ENCODE measurements at regions not wholly inside any gene's neighbourhood (a gene's known extent, or its start where the extent isn't known, plus 50 kb on each side); places are given as distances from the start of the nearest gene placed in this dataset.

DNA sequence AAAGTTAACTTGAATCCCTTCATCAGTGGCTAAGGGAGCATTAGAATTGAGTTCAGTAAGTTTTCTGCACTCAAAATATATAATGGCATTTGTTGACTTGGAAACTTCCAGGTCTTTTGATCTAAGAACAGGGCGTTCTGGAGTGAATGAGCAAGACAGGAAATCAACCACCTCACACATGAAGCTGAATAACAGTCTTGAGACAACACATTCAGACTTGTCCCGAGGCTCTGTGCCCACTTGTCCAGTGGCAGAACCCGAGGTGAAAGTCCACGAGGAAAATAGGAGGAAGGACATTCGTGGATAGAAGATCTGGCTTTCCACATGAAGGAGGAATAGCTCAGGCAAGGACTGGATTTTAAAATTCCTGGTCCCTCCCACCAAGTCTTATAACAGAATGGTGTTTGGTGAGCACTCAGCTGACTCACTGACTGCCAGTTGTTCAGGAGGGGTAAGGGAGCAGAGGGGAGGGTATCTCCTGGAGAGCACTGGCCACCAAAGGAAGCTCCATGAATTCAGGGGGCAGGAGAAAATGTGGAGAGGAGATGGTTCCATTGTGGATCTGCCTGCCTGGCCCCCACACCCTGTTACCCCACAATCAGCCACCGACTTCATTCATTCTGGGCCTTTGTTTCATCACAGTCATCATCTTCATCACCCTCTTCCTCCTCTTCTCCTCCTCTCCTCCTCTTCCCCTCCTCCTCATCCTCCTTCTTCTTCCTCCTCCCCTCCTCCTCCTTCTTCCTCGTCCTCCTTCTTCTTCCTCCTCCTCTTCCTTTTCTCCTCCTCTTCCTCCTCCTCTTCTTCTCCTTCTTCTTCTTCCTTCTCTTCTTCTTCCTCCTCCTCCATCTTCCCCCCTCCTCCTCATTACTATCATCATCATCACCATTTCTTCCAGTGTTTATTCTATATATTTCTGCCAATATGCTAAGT, 620.1 kb downstream of the MED13L start:
- TF ChIP-seq, protein P1, sequence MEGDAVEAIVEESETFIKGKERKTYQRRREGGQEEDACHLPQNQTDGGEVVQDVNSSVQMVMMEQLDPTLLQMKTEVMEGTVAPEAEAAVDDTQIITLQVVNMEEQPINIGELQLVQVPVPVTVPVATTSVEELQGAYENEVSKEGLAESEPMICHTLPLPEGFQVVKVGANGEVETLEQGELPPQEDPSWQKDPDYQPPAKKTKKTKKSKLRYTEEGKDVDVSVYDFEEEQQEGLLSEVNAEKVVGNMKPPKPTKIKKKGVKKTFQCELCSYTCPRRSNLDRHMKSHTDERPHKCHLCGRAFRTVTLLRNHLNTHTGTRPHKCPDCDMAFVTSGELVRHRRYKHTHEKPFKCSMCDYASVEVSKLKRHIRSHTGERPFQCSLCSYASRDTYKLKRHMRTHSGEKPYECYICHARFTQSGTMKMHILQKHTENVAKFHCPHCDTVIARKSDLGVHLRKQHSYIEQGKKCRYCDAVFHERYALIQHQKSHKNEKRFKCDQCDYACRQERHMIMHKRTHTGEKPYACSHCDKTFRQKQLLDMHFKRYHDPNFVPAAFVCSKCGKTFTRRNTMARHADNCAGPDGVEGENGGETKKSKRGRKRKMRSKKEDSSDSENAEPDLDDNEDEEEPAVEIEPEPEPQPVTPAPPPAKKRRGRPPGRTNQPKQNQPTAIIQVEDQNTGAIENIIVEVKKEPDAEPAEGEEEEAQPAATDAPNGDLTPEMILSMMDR (IDR thresholded peaks at IDR 0.05) = no peak
- no peak for TF ChIP-seq POLR2A (IDR thresholded peaks at IDR 0.05)

Data from thyroid gland (tissue), 4 donors.